Sigmoid colon (tissue), 6 donors: ENCODE measurements at regions not wholly inside any gene's neighbourhood (a gene's known extent, or its start where the extent isn't known, plus 50 kb on each side); places are given as distances from the start of the nearest gene placed in this dataset.

Experiments used
- DNase-seq: peaks from one replicate; pipeline ENCODE4 v3.0.0-alpha.2; 2019
- H3K27ac ChIP-seq, 4 donors: fragments of 200-600 bp; sonication (generic); one replicate each; pipeline ENCODE4 v1.5.1; 2016 to 2019; ENCODE audit warnings: mild to moderate bottlenecking in 1 of 4
- H3K27me3 ChIP-seq, 3 donors: fragments of 200-600 bp; sonication (generic); one replicate each; pipeline ENCODE4 v1.5.1; 2019; ENCODE audit warnings: mild to moderate bottlenecking in 1 of 3
- H3K36me3 ChIP-seq, 4 donors: fragments of 200-600 bp; sonication (generic); one replicate each; pipeline ENCODE4 v1.5.1; 2016 to 2019
- H3K4me1 ChIP-seq, 4 donors: fragments of 200-600 bp; sonication (generic); one replicate each; pipeline ENCODE4 v1.5.1; 2017 to 2019
- H3K4me3 ChIP-seq, 4 donors: fragments of 200-600 bp; sonication (generic); one replicate each; pipeline ENCODE4 v1.5.1; 2017 to 2019; ENCODE audit warnings: mild to moderate bottlenecking in 2 of 4, moderate library complexity in 1 of 4
- H3K9me3 ChIP-seq, 4 donors: fragments of 200-600 bp in 3 of 4; sonication (generic) in 3 of 4; one replicate each; pipeline versions ENCODE4 v1.5.1 to v1.6.1; 2013 to 2019
- EP300 ChIP-seq, 4 donors: sonication (generic); formaldehyde crosslinking; IDR thresholded peaks; one replicate each; pipeline ENCODE4 v1.6.1; 2017; ENCODE audit warnings: antibody characterized with exemption in 4 of 4
- POLR2A ChIP-seq, 2 donors: fragments of 450-650 bp; IDR thresholded peaks; one replicate each; pipeline ENCODE4 v1.6.1; 2016; ENCODE audit warnings: antibody characterized with exemption in 2 of 2, mild to moderate bottlenecking in 2 of 2, moderate library complexity in 2 of 2
- POLR2AphosphoS5 ChIP-seq, 4 donors: sonication (generic); formaldehyde crosslinking; IDR thresholded peaks; one replicate each; pipeline ENCODE4 v1.6.1; 2017; ENCODE audit warnings: antibody characterized with exemption in 4 of 4
- WGBS, 2 donors: extraction: QIAGEN DNeasy Blood & Tissue Kit; methylation state at CpG; one replicate each; pipeline ENCODE4 v1.1.7; 2013; 5-methylcytosine and 5-hydroxymethylcytosine counted together
- intact Hi-C: fragments of 100-400 bp; cut with DNase I; formaldehyde crosslinking; loops from one replicate; pipeline ENCODE4 v1.15.1; 2023
- TF ChIP-seq, protein P1 (sequence below), 4 experiments: fragments of 450-650 bp in 3 of 4; fragments of 200-600 bp in 1 of 4; IDR thresholded peaks; one replicate each; pipeline ENCODE4 v1.5.1; 2016 to 2019; ENCODE audit warnings: antibody characterized with exemption in 4 of 4, mild to moderate bottlenecking in 3 of 4, moderate library complexity in 2 of 4
- donor health status: healthy with polysubstance abuse.
- donor health status: healthy.

- Histone ChIP-seq H3K4me3 (no peak overlapping the region), H3K27me3 (no peaks in the 10 kb centered on the region), H3K4me1 (no peaks in the 10 kb centered on the region), H3K9me3 (no peaks in the 10 kb centered on the region), H3K36me3 (no peaks in the 10 kb centered on the region), H3K27ac (no peak overlapping the region)
- intact Hi-C loops: no loop called here
- no peak for DNase-seq
- TF ChIP-seq POLR2A (IDR thresholded peaks at IDR 0.05) (no peak), EP300 (IDR thresholded peaks at IDR 0.05) (no peak), POLR2AphosphoS5 (IDR thresholded peaks at IDR 0.05) (no peak)
- TF ChIP-seq, protein P1, sequence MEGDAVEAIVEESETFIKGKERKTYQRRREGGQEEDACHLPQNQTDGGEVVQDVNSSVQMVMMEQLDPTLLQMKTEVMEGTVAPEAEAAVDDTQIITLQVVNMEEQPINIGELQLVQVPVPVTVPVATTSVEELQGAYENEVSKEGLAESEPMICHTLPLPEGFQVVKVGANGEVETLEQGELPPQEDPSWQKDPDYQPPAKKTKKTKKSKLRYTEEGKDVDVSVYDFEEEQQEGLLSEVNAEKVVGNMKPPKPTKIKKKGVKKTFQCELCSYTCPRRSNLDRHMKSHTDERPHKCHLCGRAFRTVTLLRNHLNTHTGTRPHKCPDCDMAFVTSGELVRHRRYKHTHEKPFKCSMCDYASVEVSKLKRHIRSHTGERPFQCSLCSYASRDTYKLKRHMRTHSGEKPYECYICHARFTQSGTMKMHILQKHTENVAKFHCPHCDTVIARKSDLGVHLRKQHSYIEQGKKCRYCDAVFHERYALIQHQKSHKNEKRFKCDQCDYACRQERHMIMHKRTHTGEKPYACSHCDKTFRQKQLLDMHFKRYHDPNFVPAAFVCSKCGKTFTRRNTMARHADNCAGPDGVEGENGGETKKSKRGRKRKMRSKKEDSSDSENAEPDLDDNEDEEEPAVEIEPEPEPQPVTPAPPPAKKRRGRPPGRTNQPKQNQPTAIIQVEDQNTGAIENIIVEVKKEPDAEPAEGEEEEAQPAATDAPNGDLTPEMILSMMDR (IDR thresholded peaks at IDR 0.05): no peak
- WGBS, 2 donors: 77 to 91% methylated on average over 3 of the region's 3 CpGs
These were observed 273.0 kb downstream of the TMEM167A start for GRCh38 chr5:82804155-82804690.

DNA sequence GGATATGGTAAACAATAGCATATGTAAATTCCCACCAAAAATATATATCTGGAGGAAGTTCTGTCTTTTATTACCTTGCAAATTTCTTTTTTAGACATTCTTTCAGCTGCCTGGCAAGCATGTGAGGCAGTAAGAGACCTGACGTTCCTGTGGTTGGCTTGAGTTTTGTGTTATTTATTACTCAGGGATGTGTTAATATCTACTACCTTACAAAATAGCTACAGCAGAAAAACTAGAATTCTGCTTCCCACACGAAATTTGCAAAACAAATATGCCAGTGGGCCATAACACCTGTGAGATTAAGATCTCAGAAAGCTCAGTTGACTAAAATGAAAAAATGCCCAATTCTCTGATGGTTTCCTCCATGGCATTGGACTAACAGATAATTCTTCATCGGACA lies 274.2 kb downstream of the TMEM167A start:
- Histone ChIP-seq H3K27ac (no peak overlapping the region), H3K4me3 (no peak overlapping the region), H3K27me3 (no peaks in the 10 kb centered on the region), H3K4me1 (no peaks in the 10 kb centered on the region), H3K9me3 (no peaks in the 10 kb centered on the region), H3K36me3 (no peaks in the 10 kb centered on the region)
- intact Hi-C loops: no loop called here
- DNase-seq: no peak
- no peak for TF ChIP-seq EP300 (IDR thresholded peaks at IDR 0.05)
- TF ChIP-seq POLR2AphosphoS5 (IDR thresholded peaks at IDR 0.05): no peak
- TF ChIP-seq, protein P1 (IDR thresholded peaks at IDR 0.05): no peak
- no peak for TF ChIP-seq POLR2A (IDR thresholded peaks at IDR 0.05)
- 74% methylated on average over 3 of the region's 3 CpGs for WGBS, 2 donors

- 97 to 99% methylated on average over 1 of the region's 1 CpG for WGBS, 2 donors
- intact Hi-C loops: no loop called here
These were observed 276.4 kb downstream of the TMEM167A start for GRCh38 chr5:82800826-82801225.

GRCh38 chr5:82799361-82800077 lies 277.7 kb downstream of the TMEM167A start:
- WGBS, 2 donors: 82 to 89% methylated on average over 5 of the region's 5 CpGs
- H3K4me3 ChIP-seq: no peak overlapping the region
- TF ChIP-seq EP300 (IDR thresholded peaks at IDR 0.05): no peak
- TF ChIP-seq POLR2A (IDR thresholded peaks at IDR 0.05): no peak
- TF ChIP-seq, protein P1 (IDR thresholded peaks at IDR 0.05): no peak
- no peak for TF ChIP-seq POLR2AphosphoS5 (IDR thresholded peaks at IDR 0.05)
- H3K27me3 ChIP-seq: no peaks in the 10 kb centered on the region
- intact Hi-C loops: no loop called here
- H3K4me1 ChIP-seq: no peaks in the 10 kb centered on the region
- H3K9me3 ChIP-seq: no peaks in the 10 kb centered on the region
- no peaks in the 10 kb centered on the region for H3K36me3 ChIP-seq
- no peak for DNase-seq
- no peak overlapping the region for H3K27ac ChIP-seq

More at GRCh38 chr5:82800826-82801225, 276.4 kb downstream of the TMEM167A start:
- H3K27ac ChIP-seq: no peak overlapping the region
- no peak for TF ChIP-seq POLR2AphosphoS5 (IDR thresholded peaks at IDR 0.05)
- TF ChIP-seq POLR2A (IDR thresholded peaks at IDR 0.05): no peak
- TF ChIP-seq, protein P1 (IDR thresholded peaks at IDR 0.05): no peak
- TF ChIP-seq EP300 (IDR thresholded peaks at IDR 0.05): no peak
- no peaks in the 10 kb centered on the region for H3K36me3 ChIP-seq
- no peaks in the 10 kb centered on the region for H3K9me3 ChIP-seq
- H3K27me3 ChIP-seq: no peaks in the 10 kb centered on the region
- no peak overlapping the region for H3K4me3 ChIP-seq
- DNase-seq: no peak
- no peaks in the 10 kb centered on the region for H3K4me1 ChIP-seq
